Activated CD4-positive, alpha-beta T cell treated with anti-CD3 and anti-CD28 coated beads for 48 hours (primary cell): ENCODE measurements at regions not wholly inside any gene's neighbourhood (a gene's known extent, or its start where the extent isn't known, plus 50 kb on each side); places are given as distances from the start of the nearest gene placed in this dataset.

Experiments
- DNase-seq: peaks from one replicate; pipeline ENCODE4 v3.0.0-alpha.2; 2020

DNA sequence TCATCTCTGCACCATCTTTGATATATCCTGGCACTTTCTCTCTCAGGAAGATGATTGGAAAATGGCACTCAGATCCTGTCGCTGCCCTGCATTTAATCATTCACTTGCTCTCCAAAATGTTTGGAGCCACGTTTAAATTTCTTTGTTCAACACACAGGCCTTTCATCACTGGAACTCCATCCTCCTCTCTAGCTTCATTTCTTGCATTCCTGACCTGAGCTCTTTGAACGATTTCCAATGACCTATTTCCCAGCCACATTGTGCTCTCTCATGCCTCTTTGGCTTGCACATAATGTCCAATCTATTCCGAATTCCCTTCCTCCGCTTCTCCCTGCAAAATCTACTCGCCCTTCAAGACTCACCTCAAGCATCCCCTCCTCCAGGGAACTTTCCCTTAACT lies 287.4 kb upstream of the NBEA start:
- no peak for DNase-seq

DNA sequence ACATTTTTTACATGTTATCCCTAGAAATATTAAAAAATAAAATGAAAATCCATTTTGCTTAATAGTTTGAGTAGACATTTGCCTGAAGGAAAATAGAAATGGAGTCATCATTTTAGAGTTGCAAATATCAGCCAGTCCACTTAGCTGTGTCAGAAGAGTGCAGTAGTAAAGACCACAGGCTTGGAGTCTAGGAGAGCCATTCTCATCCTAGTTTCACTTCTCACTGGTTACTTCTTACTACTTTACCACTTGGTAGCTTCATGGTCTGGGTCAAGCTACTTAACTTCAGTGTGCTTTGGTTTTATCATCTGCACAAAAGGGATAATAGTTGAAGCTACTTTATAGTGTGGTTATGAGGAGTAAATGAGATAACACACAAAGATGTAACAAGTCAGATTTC lies 286.5 kb upstream of the NBEA start:
- DNase-seq: no peak

DNA sequence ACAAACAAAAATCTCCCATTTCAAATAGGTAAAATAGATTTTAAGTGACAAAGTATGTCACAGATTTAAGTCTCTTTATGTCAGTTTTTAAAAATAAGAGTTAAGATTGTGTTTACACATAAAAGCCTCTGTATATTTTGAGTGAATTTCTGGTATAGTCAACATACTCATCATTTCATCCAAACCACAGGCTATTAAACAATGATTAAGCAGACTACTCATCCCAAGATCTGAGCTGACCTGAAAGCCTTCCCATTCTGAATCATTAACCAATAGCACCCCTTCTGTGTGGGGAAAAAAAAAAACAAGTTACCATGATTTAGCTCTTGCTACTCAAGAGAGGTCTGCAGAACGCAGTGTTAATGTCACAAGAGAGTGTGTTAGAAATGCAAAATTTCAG lies 284.4 kb upstream of the NBEA start:
- no peak for DNase-seq

DNA sequence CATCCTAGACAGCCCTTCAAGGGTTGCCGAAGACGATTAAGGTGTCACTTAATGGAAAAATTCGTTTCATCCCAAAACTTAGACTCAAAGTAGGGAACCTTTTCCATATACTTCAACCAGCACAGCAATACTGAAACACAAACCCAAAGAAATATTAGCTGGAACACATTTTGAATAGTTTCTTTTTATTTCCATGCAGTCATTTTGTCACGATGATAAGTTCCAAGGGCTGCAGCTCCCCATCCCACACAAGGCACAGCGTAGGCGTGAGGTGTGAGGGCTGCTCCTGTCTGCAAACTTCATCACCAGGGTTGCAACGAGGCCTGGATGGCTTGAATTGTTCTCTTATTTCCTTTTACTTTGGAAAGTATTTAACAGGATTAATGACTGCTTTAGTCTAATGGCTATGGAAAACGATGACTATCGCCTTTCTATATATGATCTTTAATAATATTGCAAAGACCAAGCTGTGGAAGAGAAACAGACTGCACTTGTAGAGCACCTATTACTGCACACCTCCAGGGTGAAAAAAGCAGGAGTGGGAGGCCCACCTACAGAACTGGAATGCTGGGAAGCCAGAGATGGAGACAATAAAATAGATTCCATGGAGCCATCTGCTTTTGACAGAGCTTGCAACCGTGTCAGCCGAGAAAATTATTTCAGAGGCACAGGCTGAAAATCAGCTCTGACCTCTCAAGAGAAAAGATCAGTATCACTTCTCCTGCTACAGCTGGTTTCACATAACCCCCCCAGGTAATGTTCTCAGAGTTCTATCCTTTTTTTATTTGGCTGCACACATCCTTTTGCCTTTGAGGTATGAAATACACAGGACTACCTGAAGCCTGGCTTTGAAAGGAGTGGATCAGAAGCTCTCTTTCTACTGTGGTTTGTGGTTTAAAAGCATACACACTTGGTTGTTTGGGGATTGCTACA lies 274.5 kb upstream of the NBEA start:
- no peak for DNase-seq

DNA sequence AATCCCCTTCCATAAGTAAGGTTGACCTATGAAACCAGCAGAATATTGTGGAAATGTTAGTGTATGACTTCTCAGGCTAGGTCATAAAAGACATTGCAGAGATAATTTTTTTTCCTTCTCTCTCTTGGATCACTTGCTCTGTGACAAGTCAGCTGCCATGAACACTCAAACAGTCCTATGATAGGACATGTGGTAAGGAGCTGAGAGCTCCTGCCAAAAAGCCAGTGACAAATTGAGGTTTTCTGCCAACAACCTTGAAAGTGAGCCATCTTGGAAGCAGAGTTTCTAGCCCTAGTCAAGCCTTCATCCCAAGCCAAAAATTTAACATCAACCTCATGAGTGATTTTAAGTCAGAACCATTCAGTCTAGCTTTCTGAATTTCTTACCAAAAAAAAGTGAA lies 270.9 kb upstream of the NBEA start:
- DNase-seq: no peak

DNA sequence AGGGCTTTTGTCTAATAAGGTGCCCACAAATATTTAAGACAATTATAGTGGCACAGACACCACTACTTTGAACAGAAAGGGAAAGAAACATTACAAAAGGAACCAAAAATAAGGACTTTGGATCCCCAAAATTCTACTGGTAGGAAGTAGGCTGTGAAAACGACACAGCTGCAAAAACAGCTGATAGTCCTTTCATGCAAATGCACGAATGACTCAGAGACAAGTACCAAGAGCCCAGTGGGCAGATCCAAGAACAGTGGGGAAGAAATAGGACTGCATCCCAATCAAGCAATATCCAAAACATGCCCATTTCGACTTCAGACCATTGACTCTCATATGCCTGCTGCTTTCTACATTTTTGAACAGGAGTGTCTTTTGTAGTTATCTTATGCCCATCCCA lies 269.4 kb upstream of the NBEA start:
- DNase-seq: no peak

DNA sequence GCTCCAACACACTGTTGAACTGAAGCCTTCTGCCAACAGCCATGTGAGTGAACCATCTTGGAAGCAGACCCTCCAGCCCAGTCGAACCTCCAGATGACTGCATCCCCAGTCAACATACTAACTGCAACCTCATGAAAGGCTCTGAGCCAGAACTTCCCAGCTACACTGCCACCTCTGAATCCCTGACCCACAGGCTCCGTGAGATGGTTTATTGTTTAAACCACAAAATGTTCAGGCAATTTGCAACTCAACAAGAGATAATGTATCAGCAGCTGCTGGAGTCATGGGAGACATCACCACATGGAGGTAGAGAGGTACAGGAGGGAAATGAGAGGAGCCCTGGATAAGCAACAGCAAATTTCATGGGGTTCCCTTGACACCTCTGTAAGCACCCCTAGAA lies 266.4 kb upstream of the NBEA start:
- no peak for DNase-seq

DNA sequence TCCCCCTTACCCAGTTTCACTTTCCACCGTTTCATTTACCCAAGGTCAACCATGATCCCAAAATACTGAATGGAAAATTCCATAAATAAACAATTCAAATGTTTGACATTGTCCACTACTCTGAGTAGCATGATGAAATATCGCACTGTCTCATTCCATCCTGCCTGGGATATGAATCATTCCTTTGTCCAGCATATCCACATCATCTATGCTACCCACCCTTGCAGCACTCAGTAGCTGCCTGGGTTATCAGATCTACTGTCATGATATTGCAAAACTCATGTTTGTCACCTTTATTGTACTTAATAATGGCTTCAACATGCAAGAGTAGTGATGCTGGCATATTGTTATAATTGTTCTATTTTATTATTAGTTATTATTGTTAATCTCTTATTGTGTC lies 263.9 kb upstream of the NBEA start:
- DNase-seq: no peak

DNA sequence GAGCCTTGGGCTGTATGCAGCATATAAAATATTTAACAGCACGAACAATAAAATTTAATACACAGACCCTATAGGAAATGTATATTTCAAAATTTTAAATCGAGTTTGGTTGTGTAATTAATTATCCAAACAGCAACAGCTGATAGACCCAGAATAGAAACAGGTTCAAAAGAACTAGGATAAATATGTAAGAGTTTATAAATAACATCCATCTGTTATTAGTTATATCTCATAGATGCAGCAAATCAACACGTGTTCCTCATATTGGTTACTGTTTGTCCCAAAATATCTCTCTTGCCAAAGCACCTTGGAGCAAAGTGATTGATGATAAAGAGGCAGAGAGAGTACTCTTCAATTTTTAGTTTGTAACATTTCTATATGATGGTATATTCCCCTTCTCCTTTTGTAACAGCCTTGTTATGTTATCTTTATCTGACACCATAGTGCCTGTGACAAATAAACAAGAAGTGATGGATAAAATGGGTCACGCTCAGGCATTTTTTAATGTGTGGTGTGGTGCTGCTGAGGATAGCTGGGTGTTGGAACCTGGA lies 260.6 kb upstream of the NBEA start:
- no peak for DNase-seq

DNA sequence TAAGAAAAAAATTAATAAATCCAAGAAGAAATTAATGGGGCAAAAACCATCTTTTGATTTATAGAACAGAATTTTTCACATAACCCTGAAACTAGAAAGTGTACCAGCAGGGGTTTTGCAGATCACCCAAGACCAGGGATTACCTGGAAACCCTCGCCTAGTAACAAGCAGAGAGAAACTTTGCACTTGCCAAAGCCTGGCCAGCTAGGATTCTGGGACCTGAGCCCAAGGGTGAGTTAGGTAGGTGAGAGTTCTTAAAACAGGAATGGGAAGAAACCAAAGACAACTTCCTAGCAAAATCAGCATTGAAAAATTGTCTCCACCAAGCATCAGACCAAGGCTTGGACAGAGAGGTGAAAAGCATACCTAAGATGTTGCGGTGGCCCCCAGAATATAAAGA lies 247.0 kb upstream of the NBEA start:
- DNase-seq: no peak

DNA sequence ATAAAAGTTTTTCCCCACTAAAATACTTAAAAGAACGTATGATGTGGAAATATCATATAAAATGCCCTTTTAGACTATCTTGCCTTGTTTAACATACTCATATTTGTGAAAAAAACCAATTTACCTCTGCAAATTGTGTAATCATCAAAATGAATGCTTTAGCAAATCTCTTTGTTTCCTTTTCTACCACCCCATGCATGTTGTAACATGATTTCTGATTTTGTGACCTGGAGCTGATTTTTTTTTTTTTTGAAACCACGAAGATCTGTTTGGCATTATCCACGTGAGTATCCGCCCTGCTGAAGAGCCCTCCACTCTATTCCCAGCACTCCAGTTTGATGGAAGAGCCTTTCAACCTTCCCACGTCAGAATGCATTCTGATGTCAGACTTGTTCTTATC lies 245.8 kb upstream of the NBEA start:
- DNase-seq: no peak

DNA sequence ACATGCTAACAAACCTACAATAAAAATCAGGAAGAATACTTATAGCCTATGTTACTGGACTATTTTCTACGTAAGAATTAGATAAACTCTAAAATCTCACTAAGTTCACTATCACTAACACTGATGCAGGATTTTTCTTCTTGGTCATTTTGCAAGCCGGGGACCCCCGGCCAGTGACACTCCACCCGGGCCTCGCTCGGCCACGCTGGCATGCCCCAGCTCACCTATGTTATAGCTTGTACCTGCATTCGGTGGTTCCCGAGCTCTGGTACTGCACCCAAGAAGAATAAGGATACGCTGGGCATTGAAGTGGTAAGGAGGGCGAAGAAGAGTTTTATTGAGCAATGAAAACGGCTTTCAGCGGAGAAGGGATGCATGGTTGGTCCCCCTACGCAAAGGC lies 245.3 kb upstream of the NBEA start:
- DNase-seq: no peak

DNA sequence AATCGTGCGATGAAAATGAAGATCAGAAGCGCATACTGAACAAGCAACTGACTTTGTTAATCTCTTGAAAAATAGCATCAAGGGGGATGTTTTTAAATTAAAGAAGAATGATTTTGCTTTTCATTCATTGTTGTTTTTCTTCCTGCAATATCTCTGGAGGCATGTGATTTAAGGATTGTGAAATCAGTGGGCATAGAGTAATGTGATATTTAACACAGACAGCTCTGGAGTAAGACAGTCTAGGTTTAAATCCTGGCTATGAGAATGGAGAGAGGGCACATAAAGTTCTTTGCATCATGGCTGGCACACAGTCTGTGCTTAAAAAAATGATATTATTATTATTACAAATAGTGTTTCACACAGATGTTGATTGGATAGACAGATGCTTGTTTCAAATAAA lies 243.1 kb upstream of the NBEA start:
- DNase-seq: no peak

DNA sequence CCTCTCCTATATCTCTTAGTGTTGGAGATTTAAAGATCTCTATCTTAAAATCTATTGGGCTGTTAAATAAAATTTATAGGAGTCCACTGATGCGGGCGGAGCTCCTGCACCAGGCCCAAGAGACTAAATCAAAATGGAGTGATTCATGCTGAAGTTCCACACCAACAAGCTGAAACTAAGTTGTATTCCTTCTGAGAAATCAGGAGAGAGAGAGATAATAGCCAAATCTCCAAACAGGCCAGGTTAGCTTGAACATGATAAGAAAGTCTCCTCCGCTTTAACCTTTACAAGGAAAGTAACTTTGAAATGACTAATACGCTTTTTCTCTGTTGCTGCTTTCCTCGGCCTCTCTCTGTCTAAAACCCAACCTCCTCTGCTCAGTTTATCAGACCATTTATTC lies 241.9 kb upstream of the NBEA start:
- no peak for DNase-seq

DNA sequence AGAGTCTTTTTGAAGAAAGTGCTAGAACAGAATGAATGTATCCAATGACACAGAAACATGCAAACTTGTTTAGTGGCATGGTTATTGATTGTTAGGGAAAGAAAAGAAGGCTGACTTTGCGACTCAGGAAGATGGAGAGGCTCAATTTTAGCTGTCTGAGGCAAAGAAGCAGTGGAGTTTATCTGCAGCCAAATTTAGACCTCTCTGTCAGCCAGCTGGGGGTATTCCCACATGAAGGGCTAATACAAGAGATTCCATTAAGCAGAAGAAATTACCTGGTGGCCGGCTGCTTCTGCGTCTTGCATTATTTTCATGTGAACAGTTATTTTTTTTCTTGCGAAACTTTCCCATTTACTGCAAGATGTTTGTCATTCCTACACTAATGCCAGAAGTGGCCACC lies 240.2 kb upstream of the NBEA start:
- no peak for DNase-seq

DNA sequence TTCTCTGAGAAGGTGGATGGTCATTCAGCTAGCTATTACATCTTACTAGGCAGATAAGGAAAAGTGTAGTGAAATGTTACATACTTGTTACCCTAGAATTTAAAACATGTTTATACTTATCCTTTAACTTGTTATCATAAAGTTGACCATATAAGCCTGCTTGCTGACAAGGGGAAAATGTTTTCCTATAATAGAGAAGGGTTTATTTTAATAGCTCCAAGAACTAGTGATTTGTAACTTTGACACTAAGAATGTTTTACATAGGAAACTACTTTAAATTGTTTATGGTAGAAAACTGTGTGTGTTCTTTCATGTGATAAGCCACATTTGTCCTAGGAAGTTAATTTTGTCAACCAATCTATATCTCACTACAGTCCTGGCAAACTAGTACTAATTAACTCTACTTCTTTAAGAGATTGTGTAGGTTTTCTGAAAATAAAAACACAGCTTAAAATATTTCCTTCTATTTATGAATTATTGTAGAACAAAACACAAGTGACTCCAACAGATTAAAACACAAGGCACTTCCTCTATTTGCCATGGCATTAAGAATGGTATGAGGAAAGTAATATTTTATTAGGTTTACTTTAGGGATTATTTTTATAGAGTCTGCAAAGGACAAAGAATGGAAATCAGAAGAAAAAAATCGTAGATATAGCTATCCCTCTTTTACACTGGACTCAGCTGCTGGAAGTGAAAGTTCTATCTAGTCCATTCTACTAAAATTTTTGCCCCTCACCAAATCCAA lies 233.3 kb upstream of the NBEA start:
- DNase-seq: no peak

DNA sequence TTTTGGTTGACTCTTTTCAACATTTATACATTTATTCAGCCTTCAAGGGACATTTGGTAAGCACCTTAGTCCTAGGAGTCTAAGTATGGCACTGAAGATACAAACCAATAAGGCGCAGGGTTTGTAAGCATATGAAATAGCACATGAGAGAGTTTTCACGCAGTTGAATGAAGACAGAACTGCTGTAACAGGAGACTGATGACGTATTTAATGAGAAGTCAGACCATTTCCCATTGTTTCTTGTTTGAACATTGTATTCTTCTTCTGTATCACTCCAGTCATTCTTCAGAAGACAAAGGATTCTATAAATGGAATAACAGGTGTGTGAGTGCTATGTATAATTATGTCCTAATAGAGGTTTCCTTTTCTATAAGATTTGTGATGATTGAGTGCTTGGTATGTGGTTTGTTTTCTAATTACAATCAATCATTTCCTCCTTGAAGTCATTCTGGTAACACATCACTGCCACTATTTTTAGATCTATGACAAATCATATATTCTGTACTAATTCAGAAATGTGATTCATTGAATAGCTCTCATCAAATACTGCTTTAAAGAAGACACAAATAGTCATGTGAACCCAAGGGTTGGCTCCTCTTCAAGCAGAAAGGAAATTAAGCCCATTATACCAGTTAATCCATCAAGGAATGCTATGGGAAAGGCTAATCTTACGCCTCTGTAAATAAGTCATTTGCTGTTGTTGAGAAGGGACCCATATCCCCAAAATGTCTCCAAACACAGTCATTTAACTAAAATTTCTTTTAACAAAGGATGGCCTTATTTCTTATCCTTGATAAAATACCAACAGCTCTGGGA lies 222.8 kb upstream of the NBEA start:
- DNase-seq: no peak

DNA sequence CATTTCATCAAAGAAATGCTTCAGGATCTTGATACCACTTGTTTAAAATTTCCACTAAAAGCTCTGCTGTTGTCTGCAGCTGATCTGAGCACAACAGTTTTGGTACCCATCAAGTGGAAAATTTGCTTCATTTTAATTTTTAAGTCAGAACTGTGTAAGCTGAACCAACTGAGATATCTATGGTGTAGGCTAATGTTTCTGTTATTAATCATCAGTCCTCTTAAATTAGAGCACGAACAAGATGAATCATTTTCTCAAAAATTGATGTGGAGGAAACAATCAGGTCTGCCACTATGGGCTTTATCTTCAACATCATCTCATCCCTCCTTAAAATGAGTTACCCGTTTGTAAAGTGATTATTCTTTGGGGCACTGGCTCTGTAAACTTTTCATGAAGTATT lies 221.5 kb upstream of the NBEA start:
- DNase-seq: no peak

DNA sequence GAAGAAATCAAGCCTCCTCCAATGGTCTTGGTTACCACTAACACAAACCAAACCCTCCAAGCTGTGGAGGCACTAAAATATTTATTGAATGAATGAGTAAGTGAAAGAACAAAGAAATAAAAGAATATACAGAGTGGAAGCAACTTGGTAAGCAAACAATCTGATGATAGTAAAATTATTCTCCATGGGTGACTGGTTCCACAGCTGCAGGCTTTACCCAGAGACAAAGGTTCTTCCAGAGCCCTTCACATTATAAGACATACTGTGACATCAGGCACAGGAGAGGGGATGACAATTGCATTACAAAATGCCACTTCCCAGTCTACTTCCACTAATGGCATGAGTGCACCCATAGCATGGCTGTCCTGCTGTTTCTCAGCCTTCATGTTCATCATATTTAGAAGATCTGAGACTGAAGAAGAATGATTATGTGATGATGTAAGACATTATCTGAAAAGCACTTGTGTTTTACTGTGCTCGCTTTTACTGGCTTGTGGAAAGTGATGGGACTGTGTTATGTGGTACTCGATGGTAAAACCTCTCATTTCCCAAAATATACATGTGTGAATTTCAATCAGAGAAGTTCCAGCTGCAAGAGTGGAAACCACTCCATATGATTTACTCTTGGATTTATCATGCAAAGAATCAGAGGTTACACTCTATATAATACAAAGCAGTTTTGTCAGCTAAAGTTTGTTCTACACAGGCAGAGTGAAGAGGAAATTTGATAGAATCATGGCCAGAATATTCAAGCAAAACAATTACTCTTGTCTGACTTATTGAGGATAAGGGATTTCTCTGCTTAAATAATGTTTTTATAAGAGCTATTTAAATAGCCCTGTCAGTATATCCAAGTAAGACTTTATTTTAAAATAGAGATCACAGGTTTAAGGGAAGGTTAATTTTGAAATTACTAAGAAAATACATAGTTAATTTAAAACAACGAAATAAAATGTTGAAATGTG lies 220.2 kb upstream of the NBEA start:
- DNase-seq: no peak

DNA sequence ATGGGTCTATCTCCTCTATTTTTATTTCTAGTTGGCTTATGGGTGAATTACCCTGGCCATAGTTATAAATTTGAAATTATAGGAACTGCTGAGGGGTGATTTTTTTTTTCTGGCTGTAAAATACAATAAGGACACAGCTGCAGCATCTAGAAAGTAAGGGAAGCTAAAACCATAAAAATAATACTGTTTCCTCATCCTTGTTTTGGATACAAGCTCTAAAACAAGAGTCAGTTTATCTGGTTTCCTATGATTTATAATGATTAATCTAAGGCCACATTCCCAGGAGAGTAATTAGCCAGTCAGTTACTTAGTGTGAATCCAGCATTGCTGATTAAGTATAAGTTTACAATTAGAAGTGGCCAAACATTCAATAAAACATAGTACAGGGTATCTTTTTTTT lies 219.1 kb upstream of the NBEA start:
- no peak for DNase-seq

DNA sequence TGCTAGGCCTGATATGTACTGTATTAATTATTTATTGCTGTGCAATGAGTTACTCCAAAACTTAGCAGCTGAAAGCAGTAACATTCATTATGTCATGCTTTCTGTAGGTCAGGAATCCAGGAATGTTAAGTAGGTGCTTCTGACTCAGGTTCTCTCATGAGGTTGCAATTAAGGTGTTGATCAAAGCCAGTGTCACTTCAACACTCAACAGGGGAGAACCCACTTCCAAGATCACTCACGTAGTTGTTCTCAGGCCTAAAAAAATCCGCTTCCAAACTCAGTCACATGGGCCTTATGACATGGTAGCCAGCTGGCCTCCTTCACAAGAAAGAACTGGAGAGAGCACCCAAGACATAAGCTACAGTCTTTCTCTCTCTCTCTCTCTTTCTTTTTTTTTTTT lies 211.1 kb upstream of the NBEA start:
- DNase-seq: no peak

DNA sequence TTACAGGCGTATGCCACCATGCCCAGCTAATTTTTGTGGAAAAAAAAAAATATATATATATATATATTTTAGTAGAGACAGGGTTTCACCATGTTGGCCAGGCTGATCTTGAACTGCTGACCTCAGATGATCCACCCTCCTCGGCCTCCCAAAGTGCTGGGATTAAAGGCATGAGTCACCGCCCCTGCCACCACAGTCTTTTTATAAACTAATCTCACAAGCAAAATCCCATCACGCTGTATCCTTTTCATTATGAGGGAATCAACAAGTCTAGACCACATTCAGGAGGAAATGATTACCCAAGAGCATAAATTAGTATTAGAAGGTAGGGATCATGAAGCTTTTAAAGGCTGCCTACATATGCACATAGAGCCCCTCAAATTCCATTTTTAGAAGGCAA lies 210.6 kb upstream of the NBEA start:
- DNase-seq: no peak
